T-cell (primary cell): ENCODE measurements at regions not wholly inside any gene's neighbourhood (a gene's known extent, or its start where the extent isn't known, plus 50 kb on each side); places are given as distances from the start of the nearest gene placed in this dataset.
"Not testable (repeated sequence)": the region's sequence is repeated elsewhere in the genome, so short reads cannot be mapped to it uniquely, and the experiment has no call there.

Source experiments
- ATAC-seq, 4 experiments: fragments of 200-7000 bp in 3 of 4; fragments of 150-1000 bp in 1 of 4; cut with Tn5 transposase; replicated peaks in 1 of 4; 1 replicate in 3 of 4; 2 replicates in 1 of 4; pipeline ENCODE4 v1.10.0; 2021; ENCODE audit warnings: moderate library complexity in 3 of 4, mild to moderate bottlenecking in 2 of 4, moderate number of reproducible peaks in 1 of 4
- CTCF ChIA-PET, 2 donors: fragments of 300-600 bp; sonication (Branson Sonifier 250); formaldehyde crosslinking; loops; one replicate each; lab custom pipeline; 2022; ENCODE audit warnings: antibody characterized with exemption in 2 of 2; lab: Charles Lee
- POLR2A ChIA-PET, 2 donors: fragments of 300-600 bp; sonication (Branson Sonifier 250); formaldehyde crosslinking; loops; one replicate each; lab custom pipeline; 2022; ENCODE audit warnings: antibody characterized with exemption in 2 of 2; lab: Charles Lee
- DNase-seq, 35 experiments: peaks; one replicate each; pipeline versions ENCODE4 v3.0.0 to v3.0.0-alpha.2; 2013 to 2023
- H3K27ac ChIP-seq: one replicate; pipeline ENCODE4 v1.5.1; 2013; ENCODE audit warnings: low read length
- H3K27me3 ChIP-seq, 2 experiments: replicated peaks in 1 of 2; 1 replicate in 1 of 2; 2 replicates in 1 of 2; pipeline versions ENCODE4 v1.6.1 to v1.7.0; 2013; ENCODE audit warnings: low read length in 1 of 2, mixed read lengths in 1 of 2; ENCODE audit not compliant: control insufficient read depth in 2 of 2, insufficient read depth in 2 of 2; ENCODE audit errors: extremely low read depth in 1 of 2
- H3K36me3 ChIP-seq, 2 donors: 1 replicate in 1 of 2; 2 replicates in 1 of 2; pipeline versions ENCODE4 v1.6.1 to v1.7.0; 2013; ENCODE audit warnings: low read length in 1 of 2; ENCODE audit not compliant: control insufficient read depth in 2 of 2, insufficient read depth in 1 of 2; ENCODE audit errors: extremely low read depth in 1 of 2
- H3K4me1 ChIP-seq, 2 experiments: 1 replicate in 1 of 2; 2 replicates in 1 of 2; pipeline versions ENCODE4 v1.6.1 to v1.7.0; 2013; ENCODE audit warnings: low read length in 2 of 2, mixed read lengths in 1 of 2; ENCODE audit not compliant: insufficient read depth in 2 of 2, control insufficient read depth in 1 of 2; ENCODE audit errors: extremely low read depth in 1 of 2
- H3K4me3 ChIP-seq, 2 donors: 1 replicate in 1 of 2; 2 replicates in 1 of 2; pipeline versions ENCODE4 v1.5.1 to v1.7.0; 2013; ENCODE audit warnings: mild to moderate bottlenecking in 2 of 2, low read length in 1 of 2, moderate library complexity in 1 of 2; ENCODE audit not compliant: control insufficient read depth in 1 of 2; ENCODE audit errors: extremely low read depth in 1 of 2
- H3K9me3 ChIP-seq: 2 replicates; pipeline ENCODE4 v1.7.0; 2013
- H3K27ac Mint-ChIP-seq, 2 donors: one replicate each; pipeline ENCODE4 v1.8.0; 2020 to 2021; ENCODE audit warnings: mild to moderate bottlenecking in 2 of 2, mixed read lengths in 2 of 2
- H3K27me3 Mint-ChIP-seq, 2 donors: one replicate each; pipeline ENCODE4 v1.8.0; 2021 to 2022; ENCODE audit warnings: mixed read lengths in 2 of 2
- H3K36me3 Mint-ChIP-seq: one replicate; pipeline ENCODE4 v1.8.0; 2021; ENCODE audit warnings: mixed read lengths
- H3K4me1 Mint-ChIP-seq, 3 donors: one replicate each; pipeline ENCODE4 v1.8.0; 2020 to 2022; ENCODE audit warnings: mixed read lengths in 3 of 3, mild to moderate bottlenecking in 1 of 3
- H3K4me3 Mint-ChIP-seq, 3 donors: one replicate each; pipeline ENCODE4 v1.8.0; 2020 to 2022; ENCODE audit warnings: mild to moderate bottlenecking in 3 of 3, mixed read lengths in 3 of 3, moderate library complexity in 3 of 3
- H3K9me3 Mint-ChIP-seq, 3 donors: one replicate each; pipeline ENCODE4 v1.8.0; 2020 to 2022; ENCODE audit warnings: mixed read lengths in 3 of 3
- WGBS: methylation state at CpG from one replicate; pipeline ENCODE4 v1.1.5; 2013; ENCODE audit warnings: missing lambda C conversion rate; ENCODE audit not compliant: insufficient coverage; 5-methylcytosine and 5-hydroxymethylcytosine counted together

GRCh38 chr14:57056522-57056921 lies 212.2 kb downstream of the EXOC5 start:
- POLR2A ChIA-PET, H3K9me3 ChIP-seq, H3K27me3 ChIP-seq, CTCF ChIA-PET, H3K4me1 ChIP-seq, H3K27ac ChIP-seq, H3K27me3 Mint-ChIP-seq, H3K27ac Mint-ChIP-seq, H3K36me3 Mint-ChIP-seq, H3K9me3 Mint-ChIP-seq, H3K36me3 ChIP-seq, H3K4me3 ChIP-seq, DNase-seq, H3K4me3 Mint-ChIP-seq, ATAC-seq: not testable (repeated sequence)
- H3K4me1 Mint-ChIP-seq = peaks cover 0 to 16% (median 9%) of the 10 kb centered on the region in 3 donors
- 94% methylated on average over 13 of the region's 24 CpGs for whole genome bisulfite sequencing

- Mint-ChIP-seq H3K27me3 (peaks cover 2 to 20% of the 10 kb centered on the region in 2 donors), H3K9me3 (peaks cover 0 to 10% (median 0%) of the 10 kb centered on the region in 3 donors), H3K27ac (no peak overlapping the region), H3K36me3 (no peaks in the 10 kb centered on the region), H3K4me1 (no peaks in the 10 kb centered on the region), H3K4me3 (no peak overlapping the region)
- Histone ChIP-seq H3K4me3 (no peak overlapping the region), H3K9me3 (no peaks in the 10 kb centered on the region), H3K27ac (no peak overlapping the region), H3K4me1 (no peaks in the 10 kb centered on the region), H3K36me3 (no peaks in the 10 kb centered on the region), H3K27me3 (no peaks in the 10 kb centered on the region)
- no peak for DNase-seq
- ATAC-seq = no peak
- POLR2A ChIA-PET = interaction anchor here in 1 of 2 donors (0.6 kb wide), 1 partner anchor 248 kb away, joined by 4 read pairs; no protein-coding TSS in a partner anchor
- no CpG with 5 or more reads among the region's 3 CpGs for WGBS
- CTCF ChIA-PET = no interaction called here
Observed at GRCh38 chr14:57052705-57053302, 215.9 kb downstream of the EXOC5 start.

- no peaks in the 10 kb centered on the region for H3K36me3 Mint-ChIP-seq
- no peak overlapping the region for H3K27ac Mint-ChIP-seq
- DNase-seq = no peak
- H3K4me3 Mint-ChIP-seq = no peak overlapping the region
- Histone ChIP-seq H3K4me1 (no peaks in the 10 kb centered on the region), H3K27ac (no peak overlapping the region), H3K36me3 (no peaks in the 10 kb centered on the region), H3K4me3 (no peak overlapping the region), H3K27me3 (no peaks in the 10 kb centered on the region), H3K9me3 (no peaks in the 10 kb centered on the region)
- POLR2A ChIA-PET = no interaction called here
- no peaks in the 10 kb centered on the region for H3K4me1 Mint-ChIP-seq
- peaks cover 2 to 20% of the 10 kb centered on the region in 2 donors for H3K27me3 Mint-ChIP-seq
- 78% methylated on average over 5 of the region's 7 CpGs for WGBS
- CTCF ChIA-PET = no interaction called here
- ATAC-seq = no peak
- peaks cover 0 to 10% (median 0%) of the 10 kb centered on the region in 3 donors for H3K9me3 Mint-ChIP-seq
Observed at GRCh38 chr14:57051633-57052032, 217.1 kb downstream of the EXOC5 start.

GRCh38 chr14:57049848-57050247 lies 218.9 kb downstream of the EXOC5 start:
- Histone ChIP-seq H3K4me3 (no peak overlapping the region), H3K27ac (no peak overlapping the region), H3K4me1 (no peaks in the 10 kb centered on the region), H3K36me3 (no peaks in the 10 kb centered on the region), H3K9me3 (no peaks in the 10 kb centered on the region), H3K27me3 (no peaks in the 10 kb centered on the region)
- DNase-seq (no peak), ATAC-seq (no peak)
- Mint-ChIP-seq H3K4me1 (no peaks in the 10 kb centered on the region), H3K4me3 (no peak overlapping the region), H3K9me3 (peaks cover 0 to 10% (median 0%) of the 10 kb centered on the region in 3 donors), H3K36me3 (no peaks in the 10 kb centered on the region), H3K27me3 (peaks cover 2 to 20% of the 10 kb centered on the region in 2 donors), H3K27ac (no peak overlapping the region)
- POLR2A ChIA-PET = no interaction called here
- CTCF ChIA-PET = no interaction called here
- WGBS = 47% methylated on average over 1 of the region's 1 CpG

GRCh38 chr14:57046175-57046574 lies 222.5 kb downstream of the EXOC5 start:
- Histone ChIP-seq H3K4me1 (no peaks in the 10 kb centered on the region), H3K9me3 (no peaks in the 10 kb centered on the region), H3K27ac (no peak overlapping the region), H3K27me3 (no peaks in the 10 kb centered on the region), H3K4me3 (no peak overlapping the region), H3K36me3 (no peaks in the 10 kb centered on the region)
- no peaks in the 10 kb centered on the region for H3K36me3 Mint-ChIP-seq
- H3K4me3 Mint-ChIP-seq = no peak overlapping the region
- CTCF ChIA-PET = no interaction called here
- H3K9me3 Mint-ChIP-seq = peaks cover 0 to 6% (median 0%) of the 10 kb centered on the region in 3 donors
- WGBS = no CpG with 5 or more reads among the region's 4 CpGs
- no peak for ATAC-seq
- POLR2A ChIA-PET = interaction anchor here in 1 of 2 donors (0.5 kb wide), 1 partner anchor 10 kb away, joined by 3 read pairs; no protein-coding TSS in a partner anchor
- no peak overlapping the region for H3K27ac Mint-ChIP-seq
- peaks cover 2 to 14% of the 10 kb centered on the region in 2 donors for H3K27me3 Mint-ChIP-seq
- H3K4me1 Mint-ChIP-seq = no peaks in the 10 kb centered on the region
- no peak for DNase-seq

- POLR2A ChIA-PET, H3K4me1 ChIP-seq, H3K9me3 ChIP-seq, H3K4me3 Mint-ChIP-seq, H3K4me3 ChIP-seq, ATAC-seq, H3K36me3 ChIP-seq, H3K4me1 Mint-ChIP-seq, H3K27me3 Mint-ChIP-seq, H3K9me3 Mint-ChIP-seq, DNase-seq, H3K27ac ChIP-seq, H3K36me3 Mint-ChIP-seq, H3K27ac Mint-ChIP-seq, CTCF ChIA-PET, H3K27me3 ChIP-seq: not testable (repeated sequence)
- WGBS = no CpG with 5 or more reads among the region's 5 CpGs
Observed at GRCh38 chr14:57044101-57044973, 224.4 kb downstream of the EXOC5 start.
